Uterus (tissue), 3 donors: ENCODE measurements at regions not wholly inside any gene's neighbourhood (a gene's known extent, or its start where the extent isn't known, plus 50 kb on each side); places are given as distances from the start of the nearest gene placed in this dataset.

Source experiments
- DNase-seq, 2 donors: peaks; one replicate each; pipeline ENCODE4 v3.0.0-alpha.2; 2019 to 2020
- H3K27ac ChIP-seq, 2 donors: fragments of 200-600 bp; sonication (generic); 1 replicate in 1 of 2; 2 replicates in 1 of 2; pipeline ENCODE4 v1.5.1; 2016 to 2018
- H3K27me3 ChIP-seq, 2 donors: fragments of 200-600 bp; sonication (generic); one replicate each; pipeline ENCODE4 v1.5.1; 2018 to 2019; ENCODE audit warnings: control low read depth in 1 of 2
- H3K36me3 ChIP-seq, 2 donors: fragments of 200-600 bp; sonication (generic); one replicate each; pipeline ENCODE4 v1.5.1; 2019; ENCODE audit warnings: control low read depth in 1 of 2
- H3K4me1 ChIP-seq, 2 donors: fragments of 200-600 bp; sonication (generic); one replicate each; pipeline ENCODE4 v1.5.1; 2018 to 2019; ENCODE audit warnings: control low read depth in 1 of 2
- H3K4me3 ChIP-seq, 2 donors: fragments of 200-600 bp; sonication (generic); 1 replicate in 1 of 2; 2 replicates in 1 of 2; pipeline ENCODE4 v1.5.1; 2018 to 2019; ENCODE audit warnings: mild to moderate bottlenecking in 1 of 2
- H3K9me3 ChIP-seq, 2 donors: fragments of 200-600 bp; sonication (generic); one replicate each; pipeline ENCODE4 v1.5.1; 2019; ENCODE audit warnings: control low read depth in 1 of 2
- POLR2A ChIP-seq, 2 donors: fragments of 450-650 bp; IDR thresholded peaks; one replicate each; pipeline ENCODE4 v1.6.1; 2016; ENCODE audit warnings: antibody characterized with exemption in 2 of 2, mild to moderate bottlenecking in 1 of 2, moderate library complexity in 1 of 2
- intact Hi-C: fragments of 100-400 bp; cut with DNase I; formaldehyde crosslinking; loops from one replicate; pipeline ENCODE4 v1.15.1; 2023; ENCODE audit warnings: low total_unique reads
- TF ChIP-seq, protein P1 (sequence below), 4 experiments: fragments of 200-600 bp in 2 of 4; fragments of 450-650 bp in 2 of 4; sonication (generic) in 2 of 4; IDR thresholded peaks; one replicate each; pipeline ENCODE4 v1.5.1; 2016 to 2019; ENCODE audit warnings: antibody characterized with exemption in 4 of 4, mild to moderate bottlenecking in 2 of 4, moderate library complexity in 1 of 4
- donor health status: DM: yes; HTN: yes; CAD: no.

DNA sequence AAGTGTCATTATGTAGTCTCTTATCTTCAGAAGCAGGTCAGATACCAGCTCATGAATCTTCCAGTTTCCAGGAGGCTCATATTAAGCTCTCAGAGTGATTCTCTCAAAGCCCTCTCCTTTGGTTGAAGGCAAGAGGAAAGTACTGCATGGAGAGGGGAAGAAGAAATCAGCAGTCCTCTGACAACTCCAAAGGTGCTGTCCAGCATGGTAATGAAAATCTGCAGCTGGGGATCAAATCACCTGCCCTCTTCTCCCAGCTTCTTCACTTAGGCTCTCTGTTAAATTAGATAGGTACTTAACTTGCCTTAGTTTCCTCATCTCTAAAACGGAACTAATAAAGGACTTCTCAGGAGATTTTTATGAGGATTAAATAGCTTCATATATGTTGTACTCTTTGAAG, 738.8 kb upstream of the GOLIM4 start:
- intact Hi-C loops = no loop called here
- TF ChIP-seq, protein P1, sequence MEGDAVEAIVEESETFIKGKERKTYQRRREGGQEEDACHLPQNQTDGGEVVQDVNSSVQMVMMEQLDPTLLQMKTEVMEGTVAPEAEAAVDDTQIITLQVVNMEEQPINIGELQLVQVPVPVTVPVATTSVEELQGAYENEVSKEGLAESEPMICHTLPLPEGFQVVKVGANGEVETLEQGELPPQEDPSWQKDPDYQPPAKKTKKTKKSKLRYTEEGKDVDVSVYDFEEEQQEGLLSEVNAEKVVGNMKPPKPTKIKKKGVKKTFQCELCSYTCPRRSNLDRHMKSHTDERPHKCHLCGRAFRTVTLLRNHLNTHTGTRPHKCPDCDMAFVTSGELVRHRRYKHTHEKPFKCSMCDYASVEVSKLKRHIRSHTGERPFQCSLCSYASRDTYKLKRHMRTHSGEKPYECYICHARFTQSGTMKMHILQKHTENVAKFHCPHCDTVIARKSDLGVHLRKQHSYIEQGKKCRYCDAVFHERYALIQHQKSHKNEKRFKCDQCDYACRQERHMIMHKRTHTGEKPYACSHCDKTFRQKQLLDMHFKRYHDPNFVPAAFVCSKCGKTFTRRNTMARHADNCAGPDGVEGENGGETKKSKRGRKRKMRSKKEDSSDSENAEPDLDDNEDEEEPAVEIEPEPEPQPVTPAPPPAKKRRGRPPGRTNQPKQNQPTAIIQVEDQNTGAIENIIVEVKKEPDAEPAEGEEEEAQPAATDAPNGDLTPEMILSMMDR (IDR thresholded peaks at IDR 0.05) = no peak
- no peak for TF ChIP-seq POLR2A (IDR thresholded peaks at IDR 0.05)
- Histone ChIP-seq H3K4me3 (no peak overlapping the region), H3K27me3 (no peaks in the 10 kb centered on the region), H3K36me3 (no peaks in the 10 kb centered on the region), H3K27ac (no peak overlapping the region), H3K9me3 (no peaks in the 10 kb centered on the region), H3K4me1 (no peaks in the 10 kb centered on the region)
- DNase-seq = no peak

DNA sequence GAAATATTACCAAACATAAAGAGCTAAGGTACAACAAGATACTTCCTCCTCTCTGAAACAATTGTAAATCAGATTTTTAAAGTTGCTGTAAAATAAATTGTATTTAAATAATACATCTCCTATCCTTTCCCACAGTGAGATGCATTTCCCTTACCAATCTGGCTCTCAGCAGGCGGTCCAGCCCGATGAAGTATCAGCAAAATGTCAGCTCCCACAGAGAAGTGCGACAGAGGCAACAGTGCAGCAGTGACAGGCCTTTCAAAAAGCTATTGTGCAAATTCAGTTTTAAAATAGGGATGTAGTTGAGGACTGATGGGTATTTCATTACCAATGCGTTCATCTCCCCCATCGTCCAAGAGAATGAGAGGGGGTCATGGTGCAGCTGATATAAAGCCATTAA, 733.2 kb upstream of the GOLIM4 start:
- intact Hi-C loops = no loop called here

GRCh38 chr3:168828536-168828935, 732.8 kb upstream of the GOLIM4 start:
- TF ChIP-seq POLR2A (IDR thresholded peaks at IDR 0.05) = no peak
- TF ChIP-seq, protein P1 (IDR thresholded peaks at IDR 0.05) = no peak
- no peak for DNase-seq
- Histone ChIP-seq H3K9me3 (no peaks in the 10 kb centered on the region), H3K4me3 (no peak overlapping the region), H3K27ac (no peak overlapping the region), H3K27me3 (no peaks in the 10 kb centered on the region), H3K4me1 (no peaks in the 10 kb centered on the region), H3K36me3 (no peaks in the 10 kb centered on the region)
- intact Hi-C loops = no loop called here

More for the DNA sequence above, 733.2 kb upstream of the GOLIM4 start:
- Histone ChIP-seq H3K4me1 (no peaks in the 10 kb centered on the region), H3K27ac (no peak overlapping the region), H3K4me3 (no peak overlapping the region), H3K9me3 (no peaks in the 10 kb centered on the region), H3K36me3 (no peaks in the 10 kb centered on the region), H3K27me3 (no peaks in the 10 kb centered on the region)
- TF ChIP-seq, protein P1 (IDR thresholded peaks at IDR 0.05) = no peak
- TF ChIP-seq POLR2A (IDR thresholded peaks at IDR 0.05) = no peak
- no peak for DNase-seq

DNA sequence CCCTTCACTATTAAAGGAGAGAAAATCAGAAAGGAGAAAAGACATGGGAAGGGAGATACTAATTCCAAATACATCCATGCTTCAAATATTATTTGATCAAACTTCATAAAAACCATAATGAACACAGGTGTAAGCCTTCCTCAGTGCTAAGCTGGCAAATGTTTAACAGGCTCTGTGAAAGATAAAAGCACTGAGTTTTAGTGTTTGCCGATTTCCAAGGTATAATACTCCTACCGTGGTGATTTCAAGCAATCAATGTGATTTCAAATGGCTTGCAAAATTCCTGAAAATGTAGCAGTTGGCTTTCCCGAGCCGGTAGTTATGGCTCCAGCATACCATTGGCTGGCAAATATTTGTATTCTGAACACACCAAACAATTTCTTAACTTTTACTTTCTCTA, 732.3 kb upstream of the GOLIM4 start:
- intact Hi-C loops = no loop called here
- TF ChIP-seq, protein P1 (IDR thresholded peaks at IDR 0.05) = no peak
- no peak for TF ChIP-seq POLR2A (IDR thresholded peaks at IDR 0.05)
- no peaks in the 10 kb centered on the region for H3K36me3 ChIP-seq

GRCh38 chr3:168824107-168824506, 728.4 kb upstream of the GOLIM4 start:
- DNase-seq = no peak
- Histone ChIP-seq H3K9me3 (no peaks in the 10 kb centered on the region), H3K4me1 (no peaks in the 10 kb centered on the region), H3K27me3 (no peaks in the 10 kb centered on the region), H3K27ac (no peak overlapping the region), H3K36me3 (no peaks in the 10 kb centered on the region), H3K4me3 (no peak overlapping the region)
- intact Hi-C loops = no loop called here
- no peak for TF ChIP-seq POLR2A (IDR thresholded peaks at IDR 0.05)
- TF ChIP-seq, protein P1 (IDR thresholded peaks at IDR 0.05) = no peak

More for the DNA sequence above, 732.3 kb upstream of the GOLIM4 start:
- Histone ChIP-seq H3K27ac (no peak overlapping the region), H3K4me1 (no peaks in the 10 kb centered on the region), H3K9me3 (no peaks in the 10 kb centered on the region), H3K4me3 (no peak overlapping the region), H3K27me3 (no peaks in the 10 kb centered on the region)
- no peak for DNase-seq
